Left lung (tissue), 4 donors: ENCODE measurements at regions not wholly inside any gene's neighbourhood (a gene's known extent, or its start where the extent isn't known, plus 50 kb on each side); places are given as distances from the start of the nearest gene placed in this dataset.

Experiments used
- ATAC-seq: fragments of 200-7000 bp; cut with Tn5 transposase; one replicate; pipeline ENCODE4 v1.9.1; 2020; ENCODE audit warnings: moderate library complexity
- DNase-seq, 4 donors: peaks; one replicate each; pipeline ENCODE4 v3.0.0-alpha.2; 2013 to 2020
- H3K27ac ChIP-seq, 2 donors: fragments of 200-600 bp; sonication (generic) in 1 of 2; one replicate each; pipeline versions ENCODE4 v1.5.0 to v1.8.0; 2020 to 2021
- H3K27me3 ChIP-seq, 2 donors: fragments of 200-600 bp; sonication (generic) in 1 of 2; one replicate each; pipeline versions ENCODE4 v1.5.0 to v1.8.0; 2020 to 2021
- H3K36me3 ChIP-seq, 2 donors: fragments of 200-600 bp; sonication (generic) in 1 of 2; one replicate each; pipeline versions ENCODE4 v1.5.0 to v1.8.0; 2020 to 2021
- H3K4me1 ChIP-seq, 2 donors: fragments of 200-600 bp; one replicate each; pipeline ENCODE4 v1.8.0; 2021
- H3K4me3 ChIP-seq, 2 donors: fragments of 200-600 bp; sonication (generic) in 1 of 2; one replicate each; pipeline versions ENCODE4 v1.5.0 to v1.8.0; 2020 to 2021; ENCODE audit warnings: mild to moderate bottlenecking in 1 of 2
- H3K9me3 ChIP-seq, 2 donors: fragments of 200-600 bp; sonication (generic) in 1 of 2; one replicate each; pipeline versions ENCODE4 v1.5.0 to v1.8.0; 2020 to 2021
- CTCF ChIP-seq, 2 donors: fragments of 200-600 bp; sonication (generic) in 1 of 2; IDR thresholded peaks; one replicate each; pipeline versions ENCODE4 v1.5.0 to v1.8.0; 2021; ENCODE audit warnings: antibody characterized with exemption in 2 of 2
- intact Hi-C, 2 donors: fragments of 100-400 bp; cut with DNase I; formaldehyde crosslinking; loops; one replicate each; pipeline versions ENCODE4 v1.11.2 to v1.14.2; 2022
- donor health status: DM: no; HTN: yes; CAD: no.
- donor health status: DM: no; HTN: no; CAD: no.

GRCh38 chr18:3368193-3368592, 81.8 kb upstream of the TGIF1 start:
- DNase-seq, result no peak
- H3K27ac ChIP-seq, result no peak overlapping the region
- H3K4me1 ChIP-seq, result no peaks in the 10 kb centered on the region
- no peaks in the 10 kb centered on the region for H3K36me3 ChIP-seq
- H3K9me3 ChIP-seq, result no peaks in the 10 kb centered on the region
- TF ChIP-seq CTCF (IDR thresholded peaks at IDR 0.05), result no peak
- intact Hi-C loops, result no loop called here
- no peak overlapping the region for H3K4me3 ChIP-seq
- no peaks in the 10 kb centered on the region for H3K27me3 ChIP-seq
- no peak for ATAC-seq

- H3K27ac ChIP-seq, result no peak overlapping the region
- intact Hi-C loops, result no loop called here
- no peak overlapping the region for H3K4me3 ChIP-seq
- no peaks in the 10 kb centered on the region for H3K9me3 ChIP-seq
- ATAC-seq (no peak), DNase-seq (no peak)
- no peaks in the 10 kb centered on the region for H3K36me3 ChIP-seq
- no peaks in the 10 kb centered on the region for H3K27me3 ChIP-seq
- no peak for TF ChIP-seq CTCF (IDR thresholded peaks at IDR 0.05)
- no peaks in the 10 kb centered on the region for H3K4me1 ChIP-seq
Measured at GRCh38 chr18:3379685-3380084, 70.3 kb upstream of the TGIF1 start.

GRCh38 chr18:3380384-3380961, 69.5 kb upstream of the TGIF1 start:
- no peaks in the 10 kb centered on the region for H3K36me3 ChIP-seq
- intact Hi-C loops, result no loop called here
- H3K9me3 ChIP-seq, result no peaks in the 10 kb centered on the region
- TF ChIP-seq CTCF (IDR thresholded peaks at IDR 0.05), result no peak
- no peak overlapping the region for H3K27ac ChIP-seq
- H3K4me3 ChIP-seq, result no peak overlapping the region
- no peaks in the 10 kb centered on the region for H3K27me3 ChIP-seq
- no peak for ATAC-seq
- H3K4me1 ChIP-seq, result no peaks in the 10 kb centered on the region
- DNase-seq, result no peak

GRCh38 chr18:3383381-3383915, 66.5 kb upstream of the TGIF1 start:
- intact Hi-C loops, result no loop called here

More at GRCh38 chr18:3383381-3383915, 66.5 kb upstream of the TGIF1 start:
- Histone ChIP-seq H3K4me3 (no peak overlapping the region), H3K27me3 (no peaks in the 10 kb centered on the region), H3K4me1 (no peaks in the 10 kb centered on the region), H3K27ac (no peak overlapping the region), H3K36me3 (no peaks in the 10 kb centered on the region), H3K9me3 (no peaks in the 10 kb centered on the region)
- TF ChIP-seq CTCF (IDR thresholded peaks at IDR 0.05), result no peak
- DNase-seq, result no peak
- ATAC-seq, result no peak
